HG02763 (cell line): ENCODE measurements at regions not wholly inside any gene's neighbourhood (a gene's known extent, or its start where the extent isn't known, plus 50 kb on each side); places are given as distances from the start of the nearest gene placed in this dataset.
"Not testable (repeated sequence)": the region's sequence is repeated elsewhere in the genome, so short reads cannot be mapped to it uniquely, and the experiment has no call there.

Source experiments
- ATAC-seq: cut with Tn5 transposase; IDR thresholded peaks from one replicate; pipeline ENCODE4 v1.9.1; 2021; ENCODE audit warnings: mild to moderate bottlenecking, moderate library complexity; ENCODE audit not compliant: unreplicated experiment

DNA sequence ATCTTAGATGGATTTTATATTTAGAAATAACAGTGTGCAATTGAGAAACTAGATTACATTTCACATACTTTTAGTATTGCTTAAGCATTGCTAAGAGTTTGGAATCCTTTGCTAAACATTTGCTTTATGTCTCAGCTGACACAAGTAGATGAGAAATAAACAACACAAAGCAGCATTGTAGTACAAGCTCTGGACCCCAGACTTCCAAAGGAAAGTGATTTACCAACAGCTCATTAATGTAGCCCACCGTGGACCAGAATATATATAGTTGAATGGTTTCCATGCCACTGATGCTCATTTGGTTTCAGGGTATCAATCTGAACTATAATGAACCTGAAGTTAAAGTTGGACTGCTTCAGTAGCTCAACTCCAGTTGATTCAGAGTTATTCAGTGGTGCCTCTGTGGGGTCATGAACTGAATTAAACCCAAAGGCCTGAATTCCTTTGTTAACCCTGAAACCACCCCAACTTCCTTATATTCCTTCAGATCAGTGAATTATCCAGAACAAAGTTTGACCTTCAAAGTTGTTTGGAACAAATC is 132.1 kb upstream of the NEIL3 start:
- no peak for ATAC-seq

- ATAC-seq: no peak
Observed at GRCh38 chr4:177178246-177178645, 131.4 kb upstream of the NEIL3 start.

GRCh38 chr4:177182166-177182565 is 127.5 kb upstream of the NEIL3 start:
- ATAC-seq: no peak

- ATAC-seq: no peak
Observed at GRCh38 chr4:177182728-177183127, 126.9 kb upstream of the NEIL3 start.

- ATAC-seq: no peak
Observed at GRCh38 chr4:177185151-177185550, 124.5 kb upstream of the NEIL3 start.

- no peak for ATAC-seq
Observed at GRCh38 chr4:177185579-177185978, 124.1 kb upstream of the NEIL3 start.

GRCh38 chr4:177187371-177187770 is 122.3 kb upstream of the NEIL3 start:
- ATAC-seq: no peak

- ATAC-seq: no peak
Observed at GRCh38 chr4:177190995-177191580, 118.6 kb upstream of the NEIL3 start.

DNA sequence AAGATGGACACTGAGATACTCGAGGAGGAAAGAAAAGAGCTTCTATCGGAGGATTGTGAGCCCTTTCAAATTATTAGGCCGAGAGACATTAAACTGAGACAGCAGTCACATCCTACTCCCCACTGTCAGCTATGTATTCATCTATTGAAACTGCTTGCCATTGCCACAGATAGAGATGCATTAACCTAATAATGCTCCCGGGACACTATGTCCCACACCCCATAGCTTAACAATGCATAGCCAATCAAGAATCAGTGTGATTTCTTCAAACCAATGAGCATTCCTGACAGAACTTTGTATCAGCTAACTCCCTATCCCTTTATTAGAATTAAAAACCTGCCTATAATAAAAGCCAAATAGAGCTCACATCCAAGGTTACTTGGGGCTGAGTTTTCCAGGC is 118.1 kb upstream of the NEIL3 start:
- ATAC-seq: no peak

DNA sequence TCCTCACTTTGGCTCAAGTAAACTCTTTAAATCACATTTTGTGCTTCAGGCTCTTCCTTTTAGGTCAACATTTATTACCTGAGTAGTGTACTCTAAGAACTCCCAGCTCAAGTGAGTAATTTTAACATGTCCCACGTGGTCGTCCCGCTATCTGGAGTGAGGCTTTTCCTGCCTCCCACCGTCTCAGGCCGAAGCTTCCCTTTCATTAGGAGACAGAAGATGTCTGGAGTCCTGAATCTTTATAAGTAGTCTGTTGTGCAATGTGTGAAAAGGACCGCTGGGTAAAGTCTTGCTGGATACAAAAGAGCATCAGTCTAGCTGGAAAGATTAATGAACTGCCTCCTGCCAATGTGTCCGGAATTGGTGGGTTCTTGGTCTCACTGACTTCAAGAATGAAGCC is 117.7 kb upstream of the NEIL3 start:
- no peak for ATAC-seq

GRCh38 chr4:177193024-177193715 is 116.5 kb upstream of the NEIL3 start:
- not testable (repeated sequence) for ATAC-seq

GRCh38 chr4:177194906-177195305 is 114.8 kb upstream of the NEIL3 start:
- ATAC-seq: no peak

GRCh38 chr4:177196615-177197014 is 113.1 kb upstream of the NEIL3 start:
- ATAC-seq: no peak

DNA sequence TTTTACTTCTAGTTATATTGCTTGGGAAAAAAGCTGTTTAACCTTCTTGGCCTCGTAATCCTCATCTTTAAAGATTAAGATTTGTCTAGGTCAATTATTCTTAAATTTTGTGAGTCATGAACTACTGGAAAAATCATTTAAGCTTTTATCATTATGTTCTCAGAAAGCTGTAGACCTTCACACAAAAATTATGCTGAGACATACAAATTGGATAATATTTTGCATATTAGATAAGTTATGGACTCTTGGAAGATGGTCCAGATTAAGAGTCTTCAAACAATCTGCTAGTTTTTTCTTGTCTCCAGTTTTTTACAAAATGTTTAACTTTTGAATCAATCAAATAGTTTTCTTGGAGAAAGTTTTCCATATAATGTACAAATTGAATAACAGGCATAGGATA is 108.1 kb upstream of the NEIL3 start:
- ATAC-seq: no peak

- ATAC-seq: no peak
Observed at GRCh38 chr4:177204126-177204525, 105.5 kb upstream of the NEIL3 start.

DNA sequence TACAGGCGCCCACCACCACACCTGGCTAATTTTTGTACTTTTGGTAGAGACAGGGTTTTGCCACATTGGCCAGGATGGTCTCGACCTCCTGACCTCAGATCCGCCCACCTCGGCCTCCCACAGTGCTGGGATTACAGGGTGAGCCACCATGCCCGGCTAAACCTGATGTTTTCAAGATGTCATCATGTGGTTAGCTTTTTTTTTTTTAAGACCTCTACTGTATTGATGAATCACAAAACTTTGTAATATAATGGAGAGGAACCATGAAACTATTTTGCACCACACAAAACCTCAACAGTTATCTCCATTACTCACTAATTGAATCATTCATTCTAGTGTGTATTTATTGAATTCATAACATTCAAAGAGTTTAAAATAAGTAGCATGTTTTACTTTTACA is 94.7 kb upstream of the NEIL3 start:
- ATAC-seq: no peak

DNA sequence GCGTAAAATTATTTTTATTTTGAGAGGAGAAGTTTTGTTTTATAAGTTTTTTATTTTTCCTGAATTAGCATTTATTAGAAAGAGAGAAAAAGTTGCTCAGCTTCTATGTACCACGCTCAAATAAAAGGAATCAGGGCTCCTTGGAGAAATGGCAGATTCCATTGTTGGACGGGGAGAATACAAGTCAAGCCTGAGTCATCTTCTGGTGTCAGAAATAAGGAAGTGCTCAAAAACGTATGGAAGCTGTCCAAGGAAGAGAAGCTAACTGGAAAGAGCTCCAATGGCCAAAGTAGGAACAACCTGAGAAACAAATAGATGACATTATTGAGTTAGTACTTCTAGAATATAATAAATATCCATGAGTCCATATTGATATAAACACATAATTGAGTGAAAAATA is 89.3 kb upstream of the NEIL3 start:
- ATAC-seq: no peak

GRCh38 chr4:177222781-177223180 is 86.9 kb upstream of the NEIL3 start:
- no peak for ATAC-seq

DNA sequence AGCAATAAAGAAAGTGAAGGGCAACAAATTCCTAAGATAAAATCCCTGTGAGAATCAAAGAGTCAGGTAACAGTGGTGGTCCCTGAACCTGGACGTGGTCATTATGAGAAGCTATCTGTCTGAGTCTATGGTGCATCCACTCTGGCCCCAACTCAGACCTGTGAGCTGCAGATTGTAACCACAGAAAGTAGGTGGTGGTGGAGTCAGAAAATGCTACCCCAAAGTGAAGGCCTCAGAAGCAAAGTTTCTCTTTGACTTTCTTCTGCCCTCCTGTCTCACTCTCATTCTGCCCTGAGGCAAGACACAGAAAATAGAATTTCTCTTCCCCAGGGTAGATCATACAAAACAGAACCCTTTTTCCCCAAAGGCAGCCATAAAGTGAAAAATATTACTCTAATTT is 84.1 kb upstream of the NEIL3 start:
- ATAC-seq: peak; percentile 87

DNA sequence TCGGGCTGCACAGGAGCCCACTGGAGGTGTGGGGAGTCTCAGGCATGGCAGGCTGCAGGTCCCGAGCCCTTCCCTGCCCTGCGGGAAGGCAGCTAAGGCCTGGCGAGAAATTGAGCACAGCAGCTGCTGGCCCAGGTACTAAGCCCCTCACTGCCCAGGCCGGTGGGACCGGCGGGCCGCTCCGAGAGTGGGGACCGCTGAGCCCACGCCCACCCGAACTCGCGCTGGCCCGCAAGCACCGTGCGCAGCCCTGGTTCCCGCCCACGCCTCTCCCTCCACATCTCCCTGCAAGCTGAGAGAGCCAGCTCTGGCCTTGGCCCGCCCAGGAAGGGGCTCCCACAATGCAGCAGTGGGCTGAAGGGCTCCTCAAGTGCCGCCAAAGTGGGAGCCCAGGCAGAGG is 82.0 kb upstream of the NEIL3 start:
- no peak for ATAC-seq

DNA sequence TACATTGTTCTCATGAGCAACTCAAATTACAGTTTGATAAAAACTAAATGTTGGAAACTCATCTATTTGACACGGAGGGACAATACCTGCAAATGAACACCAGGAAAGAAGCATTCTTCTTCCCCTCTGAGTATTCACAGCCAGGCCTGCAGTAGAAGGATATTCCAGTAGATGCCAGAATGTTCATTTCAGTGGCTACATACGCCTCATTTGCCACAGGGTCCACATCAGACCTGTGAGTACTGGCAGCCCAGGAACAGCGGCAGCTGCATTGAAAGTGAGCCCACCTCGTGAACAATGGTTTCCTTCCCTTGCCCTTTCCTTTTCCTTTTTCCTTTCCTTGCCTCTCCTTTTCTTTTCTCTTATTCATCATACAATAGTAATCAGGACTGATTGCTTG is 81.1 kb upstream of the NEIL3 start:
- no peak for ATAC-seq

GRCh38 chr4:177229331-177229730 is 80.3 kb upstream of the NEIL3 start:
- no peak for ATAC-seq

- no peak for ATAC-seq
Observed at GRCh38 chr4:177232473-177232872, 77.2 kb upstream of the NEIL3 start.
